H9 (cell line): ENCODE measurements at regions not wholly inside any gene's neighbourhood (a gene's known extent, or its start where the extent isn't known, plus 50 kb on each side); places are given as distances from the start of the nearest gene placed in this dataset.

ENCODE experiments used
- DNase-seq: peaks from one replicate; pipeline ENCODE4 v3.0.0-alpha.2; 2017
- H2AFZ ChIP-seq: one replicate; pipeline ENCODE4 v1.6.1; 2013; ENCODE audit warnings: mild to moderate bottlenecking, low read length, control low read depth, moderate library complexity
- H2AK5ac ChIP-seq: 2 replicates; pipeline ENCODE4 v1.6.1; 2013; ENCODE audit warnings: low read length, control low read depth, mixed read lengths; ENCODE audit not compliant: insufficient read length
- H2BK120ac ChIP-seq: one replicate; pipeline ENCODE4 v1.6.1; 2013; ENCODE audit warnings: low read depth, mild to moderate bottlenecking, low read length, control low read depth, inconsistent platforms; ENCODE audit not compliant: poor library complexity, severe bottlenecking
- H2BK12ac ChIP-seq: 2 replicates; pipeline ENCODE4 v1.6.1; 2013; ENCODE audit warnings: low read length, control low read depth, mixed read lengths, low read depth; ENCODE audit not compliant: insufficient read length
- H2BK15ac ChIP-seq: 2 replicates; pipeline ENCODE4 v1.6.1; 2013; ENCODE audit warnings: low read depth, low read length, control low read depth
- H2BK20ac ChIP-seq: one replicate; pipeline ENCODE4 v1.6.1; 2013; ENCODE audit warnings: low read depth, mild to moderate bottlenecking, low read length, control low read depth, inconsistent platforms; ENCODE audit not compliant: poor library complexity, severe bottlenecking
- H2BK5ac ChIP-seq: 2 replicates; pipeline ENCODE4 v1.6.1; 2013; ENCODE audit warnings: low read length, control low read depth, mixed read lengths; ENCODE audit not compliant: insufficient read length
- H3K14ac ChIP-seq: 2 replicates; pipeline ENCODE4 v1.6.1; 2013; ENCODE audit warnings: low read length, control low read depth; ENCODE audit not compliant: insufficient read depth
- H3K18ac ChIP-seq: 2 replicates; pipeline ENCODE4 v1.6.1; 2013; ENCODE audit warnings: low read depth, mild to moderate bottlenecking, mixed read lengths, low read length, control low read depth; ENCODE audit not compliant: insufficient read length
- H3K23ac ChIP-seq: 2 replicates; pipeline ENCODE4 v1.6.1; 2013; ENCODE audit warnings: low read length, control low read depth, mixed read lengths, low read depth; ENCODE audit not compliant: insufficient read length
- H3K23me2 ChIP-seq: 2 replicates; pipeline ENCODE4 v1.6.1; 2013; ENCODE audit warnings: low read depth, mild to moderate bottlenecking, mixed read lengths, low read length, control low read depth; ENCODE audit not compliant: insufficient read length, poor library complexity, severe bottlenecking
- H3K27ac ChIP-seq: 2 replicates; pipeline ENCODE4 v1.5.1; 2013; ENCODE audit warnings: low read length, control low read depth, mixed read lengths, low read depth; ENCODE audit not compliant: insufficient read length
- H3K27me3 ChIP-seq: 2 replicates; pipeline ENCODE4 v1.6.1; 2013; ENCODE audit warnings: low read length, control low read depth, inconsistent platforms; ENCODE audit not compliant: insufficient read depth
- H3K4ac ChIP-seq: 2 replicates; pipeline ENCODE4 v1.6.1; 2013; ENCODE audit warnings: low read depth, mild to moderate bottlenecking, control low read depth, inconsistent platforms, low read length, moderate library complexity
- H3K4me1 ChIP-seq: 2 replicates; pipeline ENCODE4 v1.6.1; 2013; ENCODE audit warnings: low read length, control low read depth, inconsistent platforms; ENCODE audit not compliant: insufficient read depth
- H3K4me2 ChIP-seq: 2 replicates; pipeline ENCODE4 v1.6.1; 2013; ENCODE audit warnings: low read length, control low read depth, mixed read lengths; ENCODE audit not compliant: insufficient read length, insufficient read depth
- H3K56ac ChIP-seq: 2 replicates; pipeline ENCODE4 v1.6.1; 2013; ENCODE audit warnings: low read depth, mild to moderate bottlenecking, mixed read lengths, low read length, control low read depth; ENCODE audit not compliant: insufficient read length
- H3K79me1 ChIP-seq: 2 replicates; pipeline ENCODE4 v1.6.1; 2013; ENCODE audit warnings: low read depth, mild to moderate bottlenecking, moderate library complexity, low read length, control low read depth, inconsistent platforms; ENCODE audit not compliant: insufficient read depth, poor library complexity, severe bottlenecking
- H3K79me2 ChIP-seq: 2 replicates; pipeline ENCODE4 v1.6.1; 2013; ENCODE audit warnings: low read length, control low read depth, inconsistent platforms; ENCODE audit not compliant: insufficient read depth
- H3K9ac ChIP-seq: 2 replicates; pipeline ENCODE4 v1.6.1; 2013; ENCODE audit warnings: low read length, control low read depth, mixed read lengths; ENCODE audit not compliant: insufficient read length; ENCODE audit errors: extremely low read depth
- H3K9me3 ChIP-seq: one replicate; pipeline ENCODE4 v1.6.1; 2013; ENCODE audit warnings: low read depth, low read length, inconsistent platforms; ENCODE audit not compliant: control insufficient read depth
- H3T11ph ChIP-seq: one replicate; pipeline ENCODE4 v1.6.1; 2013; ENCODE audit warnings: mild to moderate bottlenecking, low read length, control low read depth, inconsistent platforms
- H4K20me1 ChIP-seq: one replicate; pipeline ENCODE4 v1.6.1; 2013; ENCODE audit not compliant: control insufficient read depth, insufficient read length, insufficient read depth
- H4K5ac ChIP-seq: 2 replicates; pipeline ENCODE4 v1.6.1; 2013; ENCODE audit warnings: low read depth, mild to moderate bottlenecking, mixed read lengths, low read length, control low read depth; ENCODE audit not compliant: insufficient read length
- H4K8ac ChIP-seq: replicated peaks from 2 replicates; pipeline ENCODE4 v1.6.1; 2013; ENCODE audit warnings: low read length, control low read depth, mixed read lengths, low read depth; ENCODE audit not compliant: insufficient read length
- H4K91ac ChIP-seq: 2 replicates; pipeline ENCODE4 v1.6.1; 2013; ENCODE audit warnings: low read depth, mild to moderate bottlenecking, moderate library complexity, mixed read lengths, low read length, control low read depth; ENCODE audit not compliant: insufficient read length
- H3K27ac Mint-ChIP-seq, 3 experiments: 2 replicates in 2 of 3; 3 replicates in 1 of 3; pipeline ENCODE4 v1.8.0; 2020 to 2021; ENCODE audit warnings: mixed read lengths in 3 of 3, mild to moderate bottlenecking in 1 of 3, moderate library complexity in 1 of 3
- H3K27me3 Mint-ChIP-seq: 2 replicates; pipeline ENCODE4 v1.8.0; 2021; ENCODE audit warnings: low read depth, mild to moderate bottlenecking, moderate library complexity, mixed read lengths
- H3K36me3 Mint-ChIP-seq, 3 experiments: 2 replicates in 2 of 3; 3 replicates in 1 of 3; pipeline ENCODE4 v1.8.0; 2020 to 2021; ENCODE audit warnings: low read depth in 3 of 3, mixed read lengths in 3 of 3; ENCODE audit not compliant: insufficient read depth in 1 of 3
- H3K4me1 Mint-ChIP-seq, 2 experiments: 2 replicates each; pipeline ENCODE4 v1.8.0; 2020; ENCODE audit warnings: mixed read lengths in 2 of 2
- H3K4me3 Mint-ChIP-seq, 2 experiments: 2 replicates in 1 of 2; 3 replicates in 1 of 2; pipeline ENCODE4 v1.8.0; 2020 to 2021; ENCODE audit warnings: mild to moderate bottlenecking in 2 of 2, mixed read lengths in 2 of 2, moderate library complexity in 1 of 2
- H3K9me3 Mint-ChIP-seq, 2 experiments: 2 replicates in 1 of 2; 3 replicates in 1 of 2; pipeline ENCODE4 v1.8.0; 2020; ENCODE audit warnings: mild to moderate bottlenecking in 2 of 2, mixed read lengths in 2 of 2, moderate library complexity in 1 of 2
- WGBS: extraction: QIAGEN DNeasy Blood & Tissue Kit; methylation state at CpG from one replicate; pipeline ENCODE4 v1.1.7; 2013; ENCODE audit warnings: missing lambda C conversion rate, low lambda C conversion rate, mixed read lengths; ENCODE audit not compliant: insufficient read length; ENCODE audit errors: extremely low coverage; 5-methylcytosine and 5-hydroxymethylcytosine counted together
- TF ChIP-seq, protein P1 (sequence below): fragments of 200-600 bp; sonication (generic); conservative IDR thresholded peaks from 3 replicates; pipeline ENCODE4 v1.8.0; 2021; ENCODE audit warnings: antibody characterized with exemption, mild to moderate bottlenecking

DNA sequence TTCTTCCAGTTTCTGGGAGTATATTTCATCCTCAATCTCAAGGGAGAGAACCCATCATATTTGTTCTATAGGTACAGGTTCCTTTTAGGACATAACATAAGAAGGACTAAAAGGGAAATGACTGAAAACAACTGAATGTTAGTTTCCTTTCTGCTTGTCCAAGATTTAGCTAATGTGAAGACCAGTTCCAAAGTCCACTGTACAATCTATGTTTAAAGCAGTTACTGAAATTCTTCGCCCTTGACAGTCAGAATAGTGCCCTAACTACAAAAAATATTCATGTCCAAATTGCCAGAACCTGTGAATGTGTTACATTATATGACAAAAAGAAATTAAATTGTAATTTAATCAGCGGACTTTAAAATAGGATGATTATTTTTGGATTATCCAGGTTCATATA is 466.3 kb upstream of the SETBP1 start:
- no peak overlapping the region for H3K4ac ChIP-seq
- no peak overlapping the region for H2AK5ac ChIP-seq
- no peak overlapping the region for H3K14ac ChIP-seq
- no peak overlapping the region for H3K27ac Mint-ChIP-seq
- no peaks in the 10 kb centered on the region for H3K4me1 Mint-ChIP-seq
- H2BK120ac ChIP-seq, result no peak overlapping the region
- H4K20me1 ChIP-seq, result no peaks in the 10 kb centered on the region
- H3K23me2 ChIP-seq, result no peaks in the 10 kb centered on the region
- WGBS, result no CpG with 5 or more reads among the region's 2 CpGs
- H3K9ac ChIP-seq, result no peak overlapping the region
- no peak overlapping the region for H3K4me3 Mint-ChIP-seq
- H3K36me3 Mint-ChIP-seq, result no peaks in the 10 kb centered on the region
- H3K27ac ChIP-seq, result no peak overlapping the region
- no peak overlapping the region for H2BK5ac ChIP-seq
- no peak overlapping the region for H4K91ac ChIP-seq
- no peak overlapping the region for H2BK15ac ChIP-seq
- no peak overlapping the region for H3K4me2 ChIP-seq
- no peak overlapping the region for H3K56ac ChIP-seq
- no peak overlapping the region for H4K8ac ChIP-seq
- H3K9me3 Mint-ChIP-seq, result peaks cover 0 to 2% of the 10 kb centered on the region in 2 experiments; a peak in 2 of 5 replicates
- TF ChIP-seq, protein P1, sequence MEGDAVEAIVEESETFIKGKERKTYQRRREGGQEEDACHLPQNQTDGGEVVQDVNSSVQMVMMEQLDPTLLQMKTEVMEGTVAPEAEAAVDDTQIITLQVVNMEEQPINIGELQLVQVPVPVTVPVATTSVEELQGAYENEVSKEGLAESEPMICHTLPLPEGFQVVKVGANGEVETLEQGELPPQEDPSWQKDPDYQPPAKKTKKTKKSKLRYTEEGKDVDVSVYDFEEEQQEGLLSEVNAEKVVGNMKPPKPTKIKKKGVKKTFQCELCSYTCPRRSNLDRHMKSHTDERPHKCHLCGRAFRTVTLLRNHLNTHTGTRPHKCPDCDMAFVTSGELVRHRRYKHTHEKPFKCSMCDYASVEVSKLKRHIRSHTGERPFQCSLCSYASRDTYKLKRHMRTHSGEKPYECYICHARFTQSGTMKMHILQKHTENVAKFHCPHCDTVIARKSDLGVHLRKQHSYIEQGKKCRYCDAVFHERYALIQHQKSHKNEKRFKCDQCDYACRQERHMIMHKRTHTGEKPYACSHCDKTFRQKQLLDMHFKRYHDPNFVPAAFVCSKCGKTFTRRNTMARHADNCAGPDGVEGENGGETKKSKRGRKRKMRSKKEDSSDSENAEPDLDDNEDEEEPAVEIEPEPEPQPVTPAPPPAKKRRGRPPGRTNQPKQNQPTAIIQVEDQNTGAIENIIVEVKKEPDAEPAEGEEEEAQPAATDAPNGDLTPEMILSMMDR, result no peak
- no peaks in the 10 kb centered on the region for H3K4me1 ChIP-seq
- H3K9me3 ChIP-seq, result no peaks in the 10 kb centered on the region
- no peak overlapping the region for H3K18ac ChIP-seq
- H3K27me3 ChIP-seq, result no peaks in the 10 kb centered on the region
- no peak overlapping the region for H3T11ph ChIP-seq
- DNase-seq, result no peak
- H2BK12ac ChIP-seq, result no peak overlapping the region
- no peaks in the 10 kb centered on the region for H3K79me2 ChIP-seq
- no peak overlapping the region for H2BK20ac ChIP-seq
- H2AFZ ChIP-seq, result no peak overlapping the region
- H3K23ac ChIP-seq, result no peak overlapping the region
- H4K5ac ChIP-seq, result no peak overlapping the region
- H3K79me1 ChIP-seq, result no peaks in the 10 kb centered on the region
- H3K27me3 Mint-ChIP-seq, result no peaks in the 10 kb centered on the region
